Right lobe of liver (tissue), 6 donors: ENCODE measurements at regions not wholly inside any gene's neighbourhood (a gene's known extent, or its start where the extent isn't known, plus 50 kb on each side); places are given as distances from the start of the nearest gene placed in this dataset.

Experiments
- ATAC-seq, 4 donors: fragments of 200-7000 bp; cut with Tn5 transposase; one replicate each; pipeline ENCODE4 v1.9.1; 2020; ENCODE audit warnings: mild to moderate bottlenecking in 4 of 4, moderate library complexity in 4 of 4
- DNase-seq, 3 donors: peaks; one replicate each; pipeline ENCODE4 v3.0.0-alpha.2; 2020
- H3K27ac ChIP-seq, 3 donors: fragments of 200-600 bp; one replicate each; pipeline ENCODE4 v1.8.0; 2022
- H3K27me3 ChIP-seq, 2 donors: fragments of 200-600 bp; one replicate each; pipeline ENCODE4 v1.8.0; 2022
- H3K36me3 ChIP-seq, 4 donors: fragments of 200-600 bp; sonication (generic) in 1 of 4; one replicate each; pipeline versions ENCODE4 v1.5.1 to v1.8.0; 2017 to 2022; ENCODE audit warnings: control low read depth in 1 of 4
- H3K4me1 ChIP-seq, 4 donors: fragments of 200-600 bp; sonication (generic) in 1 of 4; one replicate each; pipeline versions ENCODE4 v1.5.1 to v1.8.0; 2017 to 2022; ENCODE audit warnings: control low read depth in 1 of 4
- H3K4me3 ChIP-seq, 3 donors: fragments of 200-600 bp; one replicate each; pipeline ENCODE4 v1.8.0; 2022
- H3K9me3 ChIP-seq, 4 donors: fragments of 200-600 bp; sonication (generic) in 1 of 4; one replicate each; pipeline versions ENCODE4 v1.5.1 to v1.8.0; 2017 to 2022; ENCODE audit warnings: control low read depth in 1 of 4
- POLR2A ChIP-seq: fragments of 450-650 bp; IDR thresholded peaks from one replicate; pipeline ENCODE4 v1.6.1; 2017; ENCODE audit warnings: antibody characterized with exemption, mild to moderate bottlenecking
- WGBS: methylation state at CpG from one replicate; pipeline ENCODE4 v1.1.6; 2018; ENCODE audit warnings: low coverage, low lambda C conversion rate; ENCODE audit not compliant: insufficient coverage; ENCODE audit errors: missing lambda C conversion rate; 5-methylcytosine and 5-hydroxymethylcytosine counted together
- intact Hi-C, 2 donors: fragments of 100-400 bp; cut with DNase I; formaldehyde crosslinking; loops; one replicate each; pipeline versions ENCODE4 v1.11.2 to v1.14.1; 2022
- TF ChIP-seq, protein P1 (sequence below), 4 donors: fragments of 200-600 bp in 3 of 4; fragments of 450-650 bp in 1 of 4; IDR thresholded peaks; one replicate each; pipeline versions ENCODE4 v1.5.1 to v1.8.0; 2016 to 2022; ENCODE audit warnings: antibody characterized with exemption in 4 of 4, mild to moderate bottlenecking in 2 of 4
- donor health status: DM: no; HTN: yes; CAD: no.
- donor health status: DM: no; HTN: no; CAD: no.
- donor health status: DM: no; HTN: no; CAD: no.
- donor health status: DM: no; HTN: yes; CAD: no.
- donor health status: DM: no; HTN: yes; CAD: no.

DNA sequence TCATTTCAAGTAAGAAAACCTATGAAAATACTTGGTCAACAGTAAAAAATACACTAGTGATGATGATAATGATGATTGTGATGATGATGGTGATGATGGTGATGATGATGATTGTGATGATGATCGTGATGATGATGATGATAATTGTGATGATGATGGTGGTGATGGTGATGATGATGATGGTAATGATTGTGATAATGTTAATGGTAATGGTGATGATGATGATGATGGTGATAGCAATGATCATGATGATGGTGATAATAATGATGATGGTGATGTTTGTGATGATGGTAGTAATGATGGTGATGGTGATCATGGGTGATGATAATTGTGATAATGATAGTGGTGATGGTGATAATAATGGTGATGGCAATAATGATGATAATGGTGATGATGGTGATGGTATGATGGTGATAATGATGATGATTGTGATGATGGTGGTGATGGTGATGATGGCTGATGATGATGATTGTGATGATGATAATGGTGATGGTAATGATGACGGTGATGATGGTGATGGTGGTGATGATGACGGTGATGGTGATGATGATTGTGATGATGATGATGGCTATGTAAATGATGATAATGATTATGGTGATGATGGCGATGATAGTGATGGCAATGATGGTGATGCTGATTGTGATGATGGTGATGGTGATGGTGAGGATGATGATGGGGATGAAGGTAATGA is 62.1 kb downstream of the VCX3A start:
- Histone ChIP-seq H3K9me3 (no peaks in the 10 kb centered on the region), H3K4me3 (no peak overlapping the region), H3K4me1 (no peaks in the 10 kb centered on the region), H3K27me3 (no peaks in the 10 kb centered on the region), H3K36me3 (no peaks in the 10 kb centered on the region), H3K27ac (no peak overlapping the region)
- intact Hi-C loops, result no loop called here
- ATAC-seq (no peak), DNase-seq (no peak)
- TF ChIP-seq, protein P1, sequence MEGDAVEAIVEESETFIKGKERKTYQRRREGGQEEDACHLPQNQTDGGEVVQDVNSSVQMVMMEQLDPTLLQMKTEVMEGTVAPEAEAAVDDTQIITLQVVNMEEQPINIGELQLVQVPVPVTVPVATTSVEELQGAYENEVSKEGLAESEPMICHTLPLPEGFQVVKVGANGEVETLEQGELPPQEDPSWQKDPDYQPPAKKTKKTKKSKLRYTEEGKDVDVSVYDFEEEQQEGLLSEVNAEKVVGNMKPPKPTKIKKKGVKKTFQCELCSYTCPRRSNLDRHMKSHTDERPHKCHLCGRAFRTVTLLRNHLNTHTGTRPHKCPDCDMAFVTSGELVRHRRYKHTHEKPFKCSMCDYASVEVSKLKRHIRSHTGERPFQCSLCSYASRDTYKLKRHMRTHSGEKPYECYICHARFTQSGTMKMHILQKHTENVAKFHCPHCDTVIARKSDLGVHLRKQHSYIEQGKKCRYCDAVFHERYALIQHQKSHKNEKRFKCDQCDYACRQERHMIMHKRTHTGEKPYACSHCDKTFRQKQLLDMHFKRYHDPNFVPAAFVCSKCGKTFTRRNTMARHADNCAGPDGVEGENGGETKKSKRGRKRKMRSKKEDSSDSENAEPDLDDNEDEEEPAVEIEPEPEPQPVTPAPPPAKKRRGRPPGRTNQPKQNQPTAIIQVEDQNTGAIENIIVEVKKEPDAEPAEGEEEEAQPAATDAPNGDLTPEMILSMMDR (IDR thresholded peaks at IDR 0.05), result no peak
- no peak for TF ChIP-seq POLR2A
- WGBS, result 82% methylated on average over 4 of the region's 4 CpGs

DNA sequence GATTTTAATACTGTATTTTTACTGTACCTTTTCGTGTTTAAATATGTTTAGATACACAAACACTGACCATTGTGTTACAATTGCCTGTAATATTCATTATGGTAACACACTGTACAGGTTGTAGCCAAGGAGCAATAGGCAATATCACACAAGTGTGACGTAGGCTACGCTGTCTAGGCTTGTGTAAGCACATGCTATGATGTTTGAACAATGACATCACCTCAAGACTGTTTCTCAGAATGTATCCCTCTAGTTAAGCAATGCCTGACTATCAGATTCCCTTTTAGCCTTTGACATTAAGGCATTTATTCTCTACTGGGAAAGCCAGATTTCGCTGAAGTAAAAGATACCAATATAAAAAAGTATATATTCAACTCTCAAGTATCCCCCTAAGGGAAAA is 66.2 kb downstream of the VCX3A start:
- Histone ChIP-seq H3K36me3 (no peaks in the 10 kb centered on the region), H3K27ac (no peak overlapping the region), H3K27me3 (no peaks in the 10 kb centered on the region), H3K4me3 (no peak overlapping the region), H3K4me1 (no peaks in the 10 kb centered on the region), H3K9me3 (no peaks in the 10 kb centered on the region)
- intact Hi-C loops, result no loop called here
- ATAC-seq (no peak), DNase-seq (no peak)
- 39% methylated on average over 4 of the region's 4 CpGs for WGBS
- TF ChIP-seq, protein P1 (IDR thresholded peaks at IDR 0.05), result no peak
- no peak for TF ChIP-seq POLR2A

DNA sequence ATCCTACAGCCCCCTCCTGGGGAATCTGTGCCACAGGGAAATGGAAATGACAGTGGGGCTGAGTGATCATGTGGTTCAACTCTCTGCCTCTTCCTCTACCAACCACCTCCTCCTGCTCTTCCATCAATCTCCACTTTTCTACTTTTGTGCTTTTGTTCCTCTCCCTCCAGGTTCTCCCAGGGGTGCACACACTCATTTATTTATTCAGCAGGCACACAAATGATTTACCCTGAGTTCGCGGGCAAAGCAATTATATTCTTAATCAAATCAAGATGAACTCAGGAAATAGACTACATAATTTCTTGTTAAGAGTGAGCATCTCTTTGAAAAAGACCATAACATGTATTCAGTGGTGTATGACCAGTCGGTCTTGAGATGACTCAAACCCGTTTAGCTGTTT is 69.2 kb downstream of the VCX3A start:
- no peak for DNase-seq
- Histone ChIP-seq H3K36me3 (no peaks in the 10 kb centered on the region), H3K4me1 (no peaks in the 10 kb centered on the region), H3K4me3 (no peak overlapping the region), H3K9me3 (no peaks in the 10 kb centered on the region), H3K27me3 (no peaks in the 10 kb centered on the region), H3K27ac (no peak overlapping the region)
- ATAC-seq, result no peak
- WGBS, result 71% methylated on average over 4 of the region's 4 CpGs
- TF ChIP-seq POLR2A, result no peak
- TF ChIP-seq, protein P1 (IDR thresholded peaks at IDR 0.05), result no peak
- intact Hi-C loops, result no loop called here

DNA sequence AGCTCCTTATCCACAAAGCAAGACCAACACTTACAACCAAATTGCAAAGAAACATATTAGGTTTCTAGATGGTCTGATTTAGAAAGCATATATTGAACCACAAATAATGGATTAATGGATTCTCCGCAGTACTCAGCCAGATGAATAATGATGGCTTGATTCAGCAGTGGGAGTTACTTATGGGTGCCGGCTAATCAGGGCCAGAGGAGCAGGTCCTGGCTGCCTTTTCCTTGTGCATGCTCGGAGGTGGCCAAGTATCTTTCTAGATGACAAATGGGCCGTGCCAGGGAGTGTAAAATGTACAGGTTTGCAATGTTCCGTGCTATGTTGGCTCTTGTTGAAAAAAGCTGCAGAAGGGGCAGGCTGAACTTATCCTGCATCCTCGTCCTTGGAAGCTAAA is 70.2 kb downstream of the VCX3A start:
- Histone ChIP-seq H3K36me3 (no peaks in the 10 kb centered on the region), H3K9me3 (no peaks in the 10 kb centered on the region), H3K27ac (no peak overlapping the region), H3K27me3 (no peaks in the 10 kb centered on the region), H3K4me3 (no peak overlapping the region), H3K4me1 (no peaks in the 10 kb centered on the region)
- no peak for TF ChIP-seq POLR2A
- TF ChIP-seq, protein P1 (IDR thresholded peaks at IDR 0.05), result no peak
- intact Hi-C loops, result no loop called here
- DNase-seq, result no peak
- ATAC-seq, result no peak
- 53% methylated on average over 6 of the region's 6 CpGs for WGBS
